GM19438 (cell line): ENCODE measurements at regions not wholly inside any gene's neighbourhood (a gene's known extent, or its start where the extent isn't known, plus 50 kb on each side); places are given as distances from the start of the nearest gene placed in this dataset.

Experiments used
- ATAC-seq: cut with Tn5 transposase; IDR thresholded peaks from one replicate; pipeline ENCODE4 v1.9.1; 2021; ENCODE audit warnings: low read depth; ENCODE audit not compliant: unreplicated experiment

GRCh38 chr20:58139849-58140786, 88.3 kb downstream of the ANKRD60 start:
- no peak for ATAC-seq

GRCh38 chr20:58138395-58138794, 90.1 kb downstream of the ANKRD60 start:
- no peak for ATAC-seq

- no peak for ATAC-seq
These were observed 90.7 kb downstream of the ANKRD60 start for GRCh38 chr20:58137651-58138265.

- no peak for ATAC-seq
These were observed 91.2 kb downstream of the ANKRD60 start for GRCh38 chr20:58137236-58137635.

GRCh38 chr20:58136149-58136484, 92.3 kb downstream of the ANKRD60 start:
- no peak for ATAC-seq

- no peak for ATAC-seq
These were observed 92.9 kb downstream of the ANKRD60 start for GRCh38 chr20:58135441-58136148.

- no peak for ATAC-seq
These were observed 95.2 kb downstream of the ANKRD60 start for GRCh38 chr20:58133020-58133808.

GRCh38 chr20:58131551-58132142, 96.8 kb downstream of the ANKRD60 start:
- no peak for ATAC-seq

GRCh38 chr20:58131151-58131550, 97.3 kb downstream of the ANKRD60 start:
- ATAC-seq = no peak

GRCh38 chr20:58130581-58130980, 97.9 kb downstream of the ANKRD60 start:
- ATAC-seq = no peak

GRCh38 chr20:58130156-58130555, 98.3 kb downstream of the ANKRD60 start:
- ATAC-seq = no peak

GRCh38 chr20:58129721-58130151, 98.7 kb downstream of the ANKRD60 start:
- ATAC-seq = no peak

GRCh38 chr20:58128635-58129625, 99.5 kb downstream of the ANKRD60 start:
- no peak for ATAC-seq

- ATAC-seq = no peak
These were observed 100.7 kb downstream of the ANKRD60 start for GRCh38 chr20:58127701-58128111.

- ATAC-seq = no peak
These were observed 102.7 kb downstream of the ANKRD60 start for GRCh38 chr20:58125726-58126125.

GRCh38 chr20:58117944-58118343, 110.5 kb downstream of the ANKRD60 start:
- no peak for ATAC-seq

- ATAC-seq = no peak
These were observed 111.9 kb downstream of the ANKRD60 start for GRCh38 chr20:58116505-58116904.

- ATAC-seq = no peak
These were observed 114.7 kb downstream of the ANKRD60 start for GRCh38 chr20:58113716-58114115.
